HG02588 (cell line): ENCODE measurements at regions not wholly inside any gene's neighbourhood (a gene's known extent, or its start where the extent isn't known, plus 50 kb on each side); places are given as distances from the start of the nearest gene placed in this dataset.

Experiments
- ATAC-seq: cut with Tn5 transposase; IDR thresholded peaks from one replicate; pipeline ENCODE4 v1.9.1; 2021; ENCODE audit warnings: mild to moderate bottlenecking, moderate library complexity; ENCODE audit not compliant: unreplicated experiment

DNA sequence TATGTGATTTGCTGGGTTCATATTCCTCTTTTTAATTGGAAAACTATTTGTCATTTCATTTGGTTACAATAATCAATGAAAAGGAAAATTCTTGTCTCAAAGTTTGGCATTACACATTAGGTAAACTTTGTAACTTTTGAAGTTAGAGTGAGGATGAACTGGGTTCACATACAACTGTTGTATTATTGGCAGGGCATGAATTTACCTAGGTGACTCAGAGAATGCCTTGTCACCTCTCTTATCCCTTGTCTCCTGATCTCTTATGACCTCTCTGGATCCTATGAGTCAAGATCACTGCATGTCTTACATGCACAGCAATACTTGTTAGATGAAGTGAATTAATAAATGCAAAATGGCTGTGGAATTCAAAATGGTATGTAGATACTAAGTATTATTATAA, 563.4 kb upstream of the GCFC2 start:
- ATAC-seq: no peak

DNA sequence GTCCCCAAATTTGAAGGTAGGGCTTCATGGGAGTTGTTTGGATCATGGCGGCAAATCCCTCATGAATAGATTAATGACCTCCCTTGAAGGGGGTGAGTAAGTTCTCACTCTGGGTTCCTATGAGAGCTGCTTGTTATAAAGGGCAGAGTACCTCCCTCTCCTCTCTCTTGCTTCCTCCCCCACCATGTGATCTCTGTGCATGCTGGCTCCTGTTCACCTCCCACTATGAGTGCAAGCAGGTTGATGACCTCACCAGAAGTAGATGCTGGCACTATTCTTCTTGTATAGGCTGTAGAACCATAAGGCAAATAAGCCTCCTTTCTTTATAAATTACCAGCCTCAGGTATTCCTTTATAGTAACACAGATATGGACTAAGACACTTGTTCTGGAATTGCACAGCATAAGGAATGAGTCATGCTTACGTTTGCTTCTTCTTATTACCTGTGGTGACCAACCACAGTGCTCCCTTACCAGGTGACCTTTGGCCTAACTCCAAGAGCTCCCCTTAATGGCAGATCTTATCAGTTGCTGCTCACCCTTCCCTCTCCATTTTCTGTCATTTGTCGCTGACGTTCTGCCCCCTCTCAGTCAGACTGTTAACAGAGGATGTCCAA, 559.5 kb upstream of the GCFC2 start:
- no peak for ATAC-seq

DNA sequence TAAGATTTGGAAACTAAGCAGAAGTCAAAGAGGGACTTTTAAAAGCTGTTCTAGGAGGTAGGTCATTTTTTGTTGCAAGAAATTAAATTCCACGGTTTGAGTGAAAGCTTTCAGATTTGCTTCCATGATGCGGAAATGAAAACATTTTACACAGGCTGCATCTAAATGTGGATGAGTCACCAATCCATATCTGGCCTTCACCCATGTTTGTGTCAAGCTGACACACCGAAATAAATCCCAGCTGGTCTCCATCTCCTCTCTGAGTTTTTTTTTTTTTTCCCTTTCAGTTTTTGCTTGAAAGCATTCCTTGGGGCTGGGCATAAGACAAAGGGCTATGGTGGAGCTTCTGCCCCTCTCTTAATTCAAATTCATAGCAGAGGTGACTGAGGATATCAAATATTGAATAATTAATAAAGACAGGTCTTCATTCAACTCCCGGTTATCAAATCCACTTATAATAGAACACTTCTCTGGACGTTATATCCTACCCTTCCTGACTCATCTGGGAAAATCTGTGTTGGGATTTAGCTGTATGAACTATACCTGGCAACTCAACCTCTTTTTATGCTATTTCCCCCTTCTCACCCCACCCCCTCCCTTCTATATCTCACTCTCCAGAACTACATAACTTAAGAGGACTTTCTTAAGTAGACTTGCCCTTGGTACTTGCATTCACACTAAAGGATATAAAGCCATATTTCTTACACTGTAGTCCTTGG, 558.3 kb upstream of the GCFC2 start:
- ATAC-seq: no peak

DNA sequence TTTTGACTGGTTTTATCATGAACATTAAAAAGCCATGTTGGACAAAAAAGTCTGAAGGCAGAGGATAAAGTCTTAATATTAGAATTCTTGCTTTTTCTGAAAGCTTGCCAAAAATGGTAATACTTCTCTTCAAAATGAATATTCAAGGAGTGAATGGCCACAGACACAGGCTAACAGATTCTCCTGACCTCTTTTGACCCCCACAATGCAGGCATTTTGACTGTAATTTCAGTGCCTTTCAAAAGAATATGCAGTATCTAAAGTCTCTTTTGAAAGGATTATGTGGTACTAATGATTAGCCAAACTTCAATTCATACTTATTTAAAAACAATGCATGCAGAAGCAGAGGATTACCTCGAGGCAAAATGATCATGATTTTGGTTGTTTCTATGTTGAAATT, 557.8 kb upstream of the GCFC2 start:
- no peak for ATAC-seq

DNA sequence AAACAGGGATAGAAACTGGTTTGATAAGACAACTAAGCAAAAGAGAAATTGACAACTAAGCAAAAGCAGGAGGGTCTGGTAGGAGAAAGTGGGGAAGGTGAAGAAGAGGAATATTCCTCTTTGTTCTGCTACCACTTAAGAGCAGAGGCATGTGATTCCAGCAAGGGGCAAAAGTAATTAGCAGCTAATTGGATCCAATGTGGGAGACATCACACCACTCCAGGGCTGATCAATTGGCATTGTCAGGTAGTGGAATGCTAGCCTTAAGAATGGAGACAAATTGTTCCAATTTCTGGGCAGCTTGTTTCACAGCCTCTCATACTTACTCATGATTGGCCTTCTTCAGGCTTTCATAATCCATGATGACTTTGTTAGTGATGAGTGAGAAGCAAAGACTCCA, 547.1 kb upstream of the GCFC2 start:
- no peak for ATAC-seq

DNA sequence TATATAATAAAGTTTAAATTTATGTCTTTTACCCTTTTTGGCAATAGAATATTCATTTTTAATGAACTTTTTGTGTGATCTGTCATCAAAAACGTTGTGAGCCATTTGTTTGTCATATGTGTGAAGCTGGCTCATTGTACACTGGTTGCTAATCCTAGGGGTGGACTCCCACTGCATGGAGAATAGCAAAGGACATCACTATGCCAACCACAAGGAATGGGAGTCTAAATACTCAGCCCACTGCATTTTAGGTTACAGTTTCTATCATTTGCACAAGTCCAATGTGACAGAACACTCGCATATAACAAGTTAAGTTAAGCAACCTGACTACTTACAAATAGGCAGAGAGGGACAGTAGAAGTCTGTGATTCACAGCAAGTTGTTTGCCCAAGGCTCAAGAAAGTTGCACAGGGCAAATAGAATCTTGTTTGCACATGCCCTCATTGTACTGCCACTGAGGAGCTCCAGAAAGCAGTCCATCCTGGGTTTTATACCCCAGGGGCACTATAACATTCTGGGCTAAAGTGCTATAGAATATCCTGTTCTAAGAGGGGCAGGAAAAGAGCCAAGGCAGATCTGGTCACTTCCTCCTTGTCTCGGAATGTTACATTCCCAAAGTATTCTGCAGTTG, 545.9 kb upstream of the GCFC2 start:
- ATAC-seq: no peak

DNA sequence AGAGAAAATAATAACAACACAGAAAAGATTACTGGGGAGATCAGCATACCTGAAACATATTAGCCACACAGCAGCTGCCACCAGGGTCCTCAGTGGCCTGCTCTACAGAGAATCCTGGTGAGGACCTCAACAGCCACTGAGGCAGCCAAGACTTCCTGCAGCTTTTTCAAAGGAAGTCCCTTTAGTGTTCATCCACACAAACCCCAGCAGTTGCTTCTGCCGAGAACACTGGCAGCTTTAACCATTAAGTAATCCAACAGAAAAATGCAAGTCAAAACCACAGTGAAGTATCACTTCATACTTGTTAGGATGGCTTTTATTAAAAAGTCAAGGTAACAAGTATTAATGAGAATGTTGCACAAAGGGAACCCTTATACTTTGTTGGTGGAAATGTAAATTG, 542.0 kb upstream of the GCFC2 start:
- ATAC-seq: no peak

DNA sequence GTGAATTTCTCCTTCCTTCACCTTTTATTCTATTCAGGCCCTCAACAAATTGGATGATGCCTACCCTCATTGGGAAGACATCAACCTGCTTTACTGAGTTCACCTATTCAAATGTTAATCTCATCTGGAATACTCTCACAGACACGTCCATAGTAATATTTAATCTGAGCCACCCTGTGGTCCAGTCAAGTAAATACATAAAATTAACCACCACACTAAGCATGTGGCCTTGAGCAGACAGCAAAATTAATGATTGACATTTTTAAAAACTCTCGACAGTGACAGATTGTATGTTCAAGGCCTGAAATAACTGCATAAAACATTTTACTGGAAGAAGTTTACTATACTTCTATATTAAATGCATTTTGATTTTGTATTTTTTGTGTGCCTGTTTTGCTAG, 540.6 kb upstream of the GCFC2 start:
- ATAC-seq: no peak

DNA sequence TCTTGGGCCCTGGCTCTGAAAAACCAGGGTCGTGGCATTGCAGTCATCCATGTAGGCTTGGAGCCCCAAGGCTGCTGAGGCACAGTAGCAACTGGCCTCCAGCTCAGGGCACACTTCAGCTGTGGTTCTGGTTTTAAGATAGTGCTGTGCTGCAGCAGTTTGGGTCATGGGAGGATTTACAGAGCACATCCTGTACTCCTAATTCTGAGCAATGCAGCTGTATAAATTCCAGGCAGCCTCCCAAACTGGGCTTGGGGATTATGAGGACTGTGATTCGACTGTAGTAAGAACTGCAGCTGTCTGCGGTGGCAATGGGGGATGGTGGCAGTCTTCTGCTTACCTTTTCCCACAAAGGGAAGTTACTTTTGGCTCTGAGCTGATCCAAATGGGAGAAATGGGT, 536.3 kb upstream of the GCFC2 start:
- no peak for ATAC-seq

DNA sequence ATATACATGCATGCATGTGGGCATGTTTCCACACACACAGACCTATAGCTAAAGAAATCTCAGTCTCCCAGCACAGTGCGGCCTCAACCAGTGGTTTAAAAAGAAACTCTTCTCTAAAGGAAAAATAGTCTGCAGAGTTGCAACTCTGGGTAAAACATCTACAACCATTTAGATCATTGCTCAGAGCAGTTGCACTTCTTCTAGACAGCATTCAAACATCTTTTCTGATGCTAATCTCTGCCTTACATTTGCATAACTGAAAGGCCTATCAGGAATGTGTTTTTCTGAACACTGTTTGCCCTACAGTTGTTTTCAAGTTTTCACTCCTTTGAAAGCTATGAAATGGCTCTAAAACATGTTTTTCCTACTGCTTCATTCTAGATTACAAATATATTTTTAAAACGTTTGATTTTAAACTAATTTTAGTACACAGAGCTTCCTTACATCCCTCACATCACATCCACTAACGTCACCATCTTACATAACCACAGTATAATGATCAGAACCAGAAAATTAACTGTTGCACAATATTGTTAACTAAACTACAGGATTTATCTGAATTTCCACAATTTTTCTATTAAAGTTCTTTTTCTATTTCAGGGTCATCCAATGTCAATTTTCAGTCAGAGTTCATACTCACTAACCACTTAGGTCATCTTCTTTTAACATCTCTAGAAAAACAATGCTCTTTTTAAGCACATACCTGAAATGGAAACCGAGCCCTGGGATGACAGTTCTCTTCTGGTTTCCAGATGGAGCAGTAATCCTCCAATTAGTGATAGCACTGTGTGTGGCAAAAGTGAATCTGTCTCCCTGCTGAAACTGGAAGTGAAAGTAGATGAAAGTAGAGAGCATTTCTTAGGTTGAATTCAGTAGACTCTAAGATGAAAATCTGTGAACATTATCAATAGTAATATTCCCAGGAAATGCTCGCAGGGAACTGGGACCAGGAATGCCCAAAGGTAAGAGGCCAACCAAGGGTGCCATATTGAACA, 501.6 kb upstream of the GCFC2 start:
- ATAC-seq: no peak

DNA sequence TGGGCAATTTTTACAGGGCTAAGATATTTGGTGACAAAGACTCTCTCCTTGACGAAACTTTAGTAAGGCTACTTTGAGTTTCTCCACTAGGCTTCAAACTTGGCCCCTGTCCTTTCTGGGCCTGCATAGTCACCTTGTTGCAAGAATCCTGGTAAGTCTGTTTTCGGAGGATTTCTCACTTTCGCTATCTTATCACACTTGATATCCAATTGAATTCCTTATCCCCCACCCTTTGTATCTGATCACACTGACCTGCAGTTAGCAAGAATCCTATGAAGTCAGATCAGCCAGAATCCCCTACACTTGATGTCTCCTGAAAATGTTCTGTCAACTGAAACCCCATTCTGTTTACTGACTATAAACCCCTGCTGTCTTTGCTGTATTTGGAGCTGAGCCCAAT, 499.8 kb upstream of the GCFC2 start:
- ATAC-seq: no peak

DNA sequence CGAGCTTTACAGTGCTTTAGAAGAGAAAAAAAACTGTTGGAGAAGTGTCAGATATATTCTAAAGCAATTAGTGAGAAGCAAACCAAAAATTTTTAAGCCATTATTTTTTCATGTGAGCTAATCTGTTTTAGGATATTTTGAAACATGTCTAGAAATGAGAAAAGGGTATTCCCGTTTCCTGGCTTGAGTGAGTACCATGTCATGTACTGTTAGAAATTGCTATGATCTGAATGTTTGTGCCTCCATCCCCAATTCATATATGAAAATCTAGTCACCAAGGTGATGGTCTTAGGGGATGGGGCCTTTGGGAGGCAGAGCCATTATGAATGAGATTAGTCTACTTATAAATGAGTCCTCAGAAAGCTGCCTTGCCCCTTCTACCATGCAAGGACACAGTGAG, 493.3 kb upstream of the GCFC2 start:
- no peak for ATAC-seq

DNA sequence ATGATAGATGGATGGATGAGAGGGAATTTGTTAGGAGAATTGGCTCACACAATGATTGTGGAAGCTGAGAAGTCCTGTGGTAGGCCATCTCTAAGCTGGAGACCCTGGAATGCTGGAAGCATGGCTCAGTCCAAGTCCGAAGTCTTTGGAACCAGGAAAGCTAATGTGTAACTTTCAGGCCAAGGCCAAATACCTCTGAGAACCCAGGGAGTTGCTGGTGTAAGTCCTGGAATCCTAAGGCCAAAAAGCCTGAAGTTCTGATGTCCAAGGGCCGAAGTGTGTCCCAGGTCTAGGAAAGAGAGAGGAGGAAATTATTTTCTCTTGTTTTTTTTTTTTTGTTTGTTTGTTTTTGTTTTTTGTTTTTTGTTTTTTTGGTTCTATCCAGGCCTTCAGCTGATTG, 492.2 kb upstream of the GCFC2 start:
- no peak for ATAC-seq

DNA sequence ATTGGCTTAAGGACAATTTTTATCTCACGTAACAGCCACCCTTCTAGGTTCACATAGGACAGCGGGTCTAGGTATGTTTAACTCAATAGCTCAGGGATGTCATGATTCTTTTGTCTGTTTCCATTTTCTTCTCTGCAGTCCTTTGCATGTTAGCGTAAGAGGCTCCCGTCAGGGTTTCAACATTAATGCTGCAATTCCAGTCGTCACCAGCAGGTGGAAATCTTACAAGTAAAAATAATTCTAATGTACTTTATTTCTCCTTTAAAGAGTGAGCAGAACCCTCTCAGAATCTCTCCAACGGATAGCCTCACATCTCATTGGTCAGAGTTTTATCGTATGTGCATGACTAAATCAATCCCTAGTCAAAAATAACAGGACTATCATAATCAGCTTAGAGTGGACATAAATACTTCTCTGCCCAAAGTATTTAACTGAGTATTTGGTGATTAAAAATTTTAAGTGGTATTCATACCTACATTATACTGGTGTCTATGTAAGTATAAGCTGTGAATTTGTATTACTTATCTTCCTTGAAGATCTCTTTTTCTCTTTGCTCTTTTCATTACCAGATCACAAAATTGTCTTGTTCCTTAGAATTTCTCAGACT, 487.2 kb upstream of the GCFC2 start:
- no peak for ATAC-seq

DNA sequence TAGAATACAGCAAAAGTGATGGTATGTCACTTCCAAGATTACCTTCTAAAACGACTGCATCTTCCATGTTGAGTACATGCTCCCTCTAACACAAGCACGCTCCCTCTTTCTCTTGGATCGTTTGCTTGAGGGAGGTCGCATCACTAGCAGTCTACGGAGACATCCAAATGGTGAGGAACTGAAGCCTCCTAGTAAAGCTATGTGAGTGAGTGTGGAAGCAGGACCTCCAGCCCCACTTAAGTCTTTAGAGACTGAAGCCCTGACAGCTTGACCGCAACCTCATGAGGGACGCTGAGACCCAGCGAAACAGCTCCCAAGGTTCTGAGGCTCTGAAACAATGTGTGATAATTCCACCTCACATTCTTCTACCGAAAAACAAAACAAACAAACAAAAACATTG, 486.7 kb upstream of the GCFC2 start:
- ATAC-seq: no peak

DNA sequence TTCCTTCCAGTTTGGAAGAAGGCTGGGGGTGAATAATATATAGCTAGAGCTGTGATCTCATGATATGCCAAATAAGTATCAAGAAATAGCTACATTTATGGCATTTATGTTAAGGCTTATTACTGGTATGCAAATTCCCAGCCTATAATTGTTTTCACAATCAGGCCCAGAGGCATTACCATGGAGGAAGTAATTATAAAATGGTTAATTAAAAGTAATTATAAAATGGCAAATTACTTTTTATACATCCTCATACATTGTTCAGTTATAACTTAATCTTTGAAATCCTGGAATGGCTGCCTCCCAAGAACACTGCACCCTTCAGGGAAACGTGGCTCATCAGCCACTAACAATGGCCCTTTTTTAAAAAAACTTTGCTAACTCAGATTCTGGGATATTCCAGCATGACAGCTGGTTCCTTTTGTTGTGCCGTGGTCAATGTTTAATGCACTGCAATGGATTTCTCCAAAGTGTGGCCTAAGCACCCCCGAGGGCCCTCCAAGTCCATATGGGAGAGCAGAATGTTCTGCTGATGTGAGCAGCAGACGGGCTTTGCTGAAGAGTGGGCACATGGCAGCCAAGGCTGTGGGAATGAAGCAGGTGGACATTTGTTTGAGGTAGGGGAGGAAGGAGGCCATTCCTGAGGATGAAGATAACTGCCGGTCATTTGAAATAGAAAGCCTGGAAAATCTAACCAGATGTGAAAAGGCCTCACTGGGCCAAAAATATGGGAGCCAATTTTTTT, 483.5 kb upstream of the GCFC2 start:
- ATAC-seq: no peak

DNA sequence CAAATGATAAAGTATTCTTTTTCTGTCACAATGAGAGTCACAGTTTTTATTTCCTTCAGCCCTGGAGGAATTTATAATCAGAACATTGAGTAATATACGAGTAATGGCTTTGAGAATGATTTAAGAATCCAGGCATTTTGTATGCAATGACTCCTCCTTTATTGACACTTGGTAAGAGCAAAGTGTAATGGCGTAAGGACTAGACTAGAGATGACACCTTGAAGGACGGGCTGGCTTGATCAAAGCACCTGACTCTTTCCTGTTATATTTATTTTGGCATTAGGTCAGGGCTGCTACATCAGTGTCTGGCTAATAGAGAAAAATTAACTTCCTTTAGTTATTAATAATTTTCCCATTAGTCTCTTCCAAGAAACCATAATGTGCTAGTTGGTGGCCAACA, 482.4 kb upstream of the GCFC2 start:
- ATAC-seq: no peak

DNA sequence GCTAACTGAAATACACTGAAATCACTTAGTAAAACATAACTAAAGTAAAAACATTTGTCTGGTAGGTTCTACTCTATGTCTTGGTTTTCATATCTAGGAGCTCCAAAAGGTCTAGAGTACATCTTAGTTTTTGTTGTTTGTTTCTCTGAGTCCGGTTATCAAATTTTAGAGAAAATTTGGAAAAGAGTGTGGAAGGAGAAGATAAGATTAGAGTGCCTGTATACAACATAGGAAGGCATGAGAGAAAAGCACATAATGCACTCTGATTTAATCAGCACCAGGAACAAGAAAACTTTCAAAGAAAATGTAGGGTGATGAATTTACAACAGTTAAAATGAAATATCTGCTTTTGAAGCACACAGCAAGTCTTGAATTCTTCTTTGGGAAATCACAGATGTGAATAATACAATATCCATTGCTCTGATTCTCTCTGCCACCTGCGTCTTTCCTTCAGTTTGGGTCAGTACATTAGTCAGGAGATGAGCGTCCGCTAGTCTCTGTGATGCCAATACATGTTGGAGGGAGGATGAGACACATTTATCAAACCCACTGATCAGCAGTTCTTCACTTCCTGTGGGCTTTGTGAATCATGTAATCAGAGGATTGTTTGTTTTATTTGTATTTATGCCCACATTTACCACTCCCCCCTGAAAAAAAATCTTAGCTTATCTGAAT, 477.8 kb upstream of the GCFC2 start:
- ATAC-seq: no peak

DNA sequence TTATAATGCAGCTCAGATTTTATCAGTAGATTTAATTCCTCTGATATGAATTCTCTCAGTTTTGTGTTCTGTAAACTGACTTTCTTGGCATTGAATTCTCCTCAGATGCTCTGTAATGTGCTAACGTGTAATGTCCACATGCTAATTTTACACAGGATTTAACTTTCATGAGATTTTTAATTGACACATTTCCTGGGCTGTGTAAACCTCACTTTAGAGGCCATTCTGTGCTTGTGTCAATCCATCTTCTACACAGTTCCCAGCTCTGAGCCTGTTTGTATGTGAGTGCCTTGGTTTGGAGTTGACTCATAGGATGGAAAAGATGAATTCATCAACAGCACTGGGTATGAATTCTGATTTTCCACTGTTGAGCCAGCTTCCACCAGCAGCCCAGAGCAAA, 476.7 kb upstream of the GCFC2 start:
- no peak for ATAC-seq

DNA sequence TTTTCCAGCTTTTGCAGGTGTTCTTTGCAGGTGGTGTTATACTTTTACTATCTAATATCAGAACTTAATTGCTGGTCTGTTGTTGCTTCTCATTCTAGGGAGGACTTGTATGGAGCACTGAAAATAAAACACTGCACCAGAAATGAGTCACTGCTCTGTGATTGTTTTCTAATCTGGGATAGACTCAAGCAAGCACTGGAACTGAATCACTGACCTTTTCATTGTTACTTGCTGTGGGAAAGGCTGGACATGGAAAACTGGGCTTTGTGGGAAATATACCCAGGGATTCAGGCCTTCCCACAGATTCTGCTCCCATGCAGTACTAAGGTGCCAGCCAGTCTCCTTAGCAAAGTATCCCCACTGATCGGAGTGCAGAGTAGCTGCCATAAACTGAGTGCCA, 470.0 kb upstream of the GCFC2 start:
- no peak for ATAC-seq
